ENCODE measurements at regions not wholly inside any gene's neighbourhood (a gene's known extent, or its start where the extent isn't known, plus 50 kb on each side); places are given as distances from the start of the nearest gene placed in this dataset.

DNA sequence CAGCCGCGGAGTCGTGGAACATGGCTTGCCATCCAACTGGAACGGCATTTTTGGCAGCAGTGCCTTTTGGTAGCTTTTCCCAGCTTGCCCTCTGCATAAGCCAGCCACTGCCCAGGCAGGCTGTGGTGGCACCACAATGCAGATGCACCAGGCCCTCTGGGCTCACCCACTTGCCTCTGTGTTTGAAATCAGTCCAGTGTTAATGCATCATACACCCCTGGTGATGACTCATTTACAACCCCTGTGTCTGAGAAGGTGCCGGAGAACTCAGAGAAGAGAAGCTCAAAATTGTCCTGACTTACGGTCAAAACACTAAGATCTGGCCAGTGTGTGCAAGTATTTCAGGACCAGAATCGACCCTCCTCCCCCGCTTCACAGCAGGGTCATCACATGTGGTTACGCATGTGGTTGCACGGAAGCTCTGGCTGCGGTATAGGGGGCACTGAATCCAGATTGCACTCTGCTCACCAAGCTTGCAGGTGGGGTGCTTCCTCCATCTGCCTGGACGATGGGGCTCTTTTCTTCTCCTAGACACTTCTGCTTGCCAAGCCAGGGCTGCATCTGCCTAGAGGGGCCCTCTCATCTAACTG, 66.5 kb upstream of the SMIM15 start:
- TF ChIP-seq, protein P1, sequence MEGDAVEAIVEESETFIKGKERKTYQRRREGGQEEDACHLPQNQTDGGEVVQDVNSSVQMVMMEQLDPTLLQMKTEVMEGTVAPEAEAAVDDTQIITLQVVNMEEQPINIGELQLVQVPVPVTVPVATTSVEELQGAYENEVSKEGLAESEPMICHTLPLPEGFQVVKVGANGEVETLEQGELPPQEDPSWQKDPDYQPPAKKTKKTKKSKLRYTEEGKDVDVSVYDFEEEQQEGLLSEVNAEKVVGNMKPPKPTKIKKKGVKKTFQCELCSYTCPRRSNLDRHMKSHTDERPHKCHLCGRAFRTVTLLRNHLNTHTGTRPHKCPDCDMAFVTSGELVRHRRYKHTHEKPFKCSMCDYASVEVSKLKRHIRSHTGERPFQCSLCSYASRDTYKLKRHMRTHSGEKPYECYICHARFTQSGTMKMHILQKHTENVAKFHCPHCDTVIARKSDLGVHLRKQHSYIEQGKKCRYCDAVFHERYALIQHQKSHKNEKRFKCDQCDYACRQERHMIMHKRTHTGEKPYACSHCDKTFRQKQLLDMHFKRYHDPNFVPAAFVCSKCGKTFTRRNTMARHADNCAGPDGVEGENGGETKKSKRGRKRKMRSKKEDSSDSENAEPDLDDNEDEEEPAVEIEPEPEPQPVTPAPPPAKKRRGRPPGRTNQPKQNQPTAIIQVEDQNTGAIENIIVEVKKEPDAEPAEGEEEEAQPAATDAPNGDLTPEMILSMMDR (IDR thresholded peaks at IDR 0.05) = no peak
- TF ChIP-seq, protein P2, sequence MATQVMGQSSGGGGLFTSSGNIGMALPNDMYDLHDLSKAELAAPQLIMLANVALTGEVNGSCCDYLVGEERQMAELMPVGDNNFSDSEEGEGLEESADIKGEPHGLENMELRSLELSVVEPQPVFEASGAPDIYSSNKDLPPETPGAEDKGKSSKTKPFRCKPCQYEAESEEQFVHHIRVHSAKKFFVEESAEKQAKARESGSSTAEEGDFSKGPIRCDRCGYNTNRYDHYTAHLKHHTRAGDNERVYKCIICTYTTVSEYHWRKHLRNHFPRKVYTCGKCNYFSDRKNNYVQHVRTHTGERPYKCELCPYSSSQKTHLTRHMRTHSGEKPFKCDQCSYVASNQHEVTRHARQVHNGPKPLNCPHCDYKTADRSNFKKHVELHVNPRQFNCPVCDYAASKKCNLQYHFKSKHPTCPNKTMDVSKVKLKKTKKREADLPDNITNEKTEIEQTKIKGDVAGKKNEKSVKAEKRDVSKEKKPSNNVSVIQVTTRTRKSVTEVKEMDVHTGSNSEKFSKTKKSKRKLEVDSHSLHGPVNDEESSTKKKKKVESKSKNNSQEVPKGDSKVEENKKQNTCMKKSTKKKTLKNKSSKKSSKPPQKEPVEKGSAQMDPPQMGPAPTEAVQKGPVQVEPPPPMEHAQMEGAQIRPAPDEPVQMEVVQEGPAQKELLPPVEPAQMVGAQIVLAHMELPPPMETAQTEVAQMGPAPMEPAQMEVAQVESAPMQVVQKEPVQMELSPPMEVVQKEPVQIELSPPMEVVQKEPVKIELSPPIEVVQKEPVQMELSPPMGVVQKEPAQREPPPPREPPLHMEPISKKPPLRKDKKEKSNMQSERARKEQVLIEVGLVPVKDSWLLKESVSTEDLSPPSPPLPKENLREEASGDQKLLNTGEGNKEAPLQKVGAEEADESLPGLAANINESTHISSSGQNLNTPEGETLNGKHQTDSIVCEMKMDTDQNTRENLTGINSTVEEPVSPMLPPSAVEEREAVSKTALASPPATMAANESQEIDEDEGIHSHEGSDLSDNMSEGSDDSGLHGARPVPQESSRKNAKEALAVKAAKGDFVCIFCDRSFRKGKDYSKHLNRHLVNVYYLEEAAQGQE (IDR thresholded peaks at IDR 0.05; ENCODE audit: insufficient read depth in 1 of 2, low read depth in 2 of 2, low read length in 1 of 2) = no peak
- no peak for TF ChIP-seq SIN3A (IDR thresholded peaks at IDR 0.05; ENCODE audit: borderline replicate concordance, insufficient read depth, low read depth, low read length)
- TF ChIP-seq POLR2AphosphoS5 (IDR thresholded peaks at IDR 0.05; ENCODE audit: low read depth, low read length) = no peak
- TF ChIP-seq TCF7L2 (IDR thresholded peaks at IDR 0.05; ENCODE audit: low read depth, low read length) = no peak
